Vagina (tissue), 2 donors: ENCODE measurements at regions not wholly inside any gene's neighbourhood (a gene's known extent, or its start where the extent isn't known, plus 50 kb on each side); places are given as distances from the start of the nearest gene placed in this dataset.

Experiments
- POLR2A ChIP-seq, 2 donors: fragments of 450-650 bp; IDR thresholded peaks; one replicate each; pipeline ENCODE4 v1.6.1; 2017; ENCODE audit warnings: antibody characterized with exemption in 2 of 2, mild to moderate bottlenecking in 2 of 2, moderate library complexity in 2 of 2
- POLR2AphosphoS5 ChIP-seq, 2 donors: sonication (generic); formaldehyde crosslinking; IDR thresholded peaks; one replicate each; pipeline ENCODE4 v1.9.0; 2017; ENCODE audit warnings: antibody characterized with exemption in 2 of 2, mild to moderate bottlenecking in 2 of 2, low read depth in 1 of 2; ENCODE audit not compliant: insufficient read depth in 1 of 2

DNA sequence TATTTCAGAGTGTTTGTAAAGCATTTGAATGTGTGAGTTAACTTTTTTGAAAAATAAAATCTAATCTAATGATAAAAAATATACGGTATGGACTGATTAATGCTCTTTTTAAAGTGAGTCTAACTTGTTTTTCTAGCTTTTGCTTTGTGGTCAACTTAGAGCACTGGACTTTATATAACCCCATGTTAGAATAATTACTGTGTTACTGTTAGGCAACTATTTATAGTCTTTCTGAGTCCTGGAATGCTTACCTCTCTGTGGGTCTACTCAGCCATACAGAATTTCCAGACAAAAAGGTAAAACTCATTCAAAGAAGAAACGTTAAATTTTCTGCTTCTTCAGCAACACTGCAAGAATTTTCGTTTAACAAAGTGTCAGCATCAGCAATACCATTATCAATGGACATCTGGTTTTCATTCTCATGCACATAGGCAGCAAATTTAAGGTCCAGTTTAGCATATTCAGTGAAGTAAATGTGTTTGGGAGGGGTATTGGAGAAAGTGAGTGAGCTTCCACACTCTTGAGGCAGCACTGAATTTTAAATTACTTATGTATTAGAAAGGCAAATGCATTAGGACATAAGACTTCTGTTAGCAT is 664.7 kb upstream of the NEGR1 start:
- TF ChIP-seq POLR2A (IDR thresholded peaks at IDR 0.05) (no peak), POLR2AphosphoS5 (IDR thresholded peaks at IDR 0.05; ENCODE audit: insufficient read depth in 1 of 2, low read depth in 1 of 2) (no peak)
